CMK (cell line): ENCODE measurements at regions not wholly inside any gene's neighbourhood (a gene's known extent, or its start where the extent isn't known, plus 50 kb on each side); places are given as distances from the start of the nearest gene placed in this dataset.

ENCODE experiments used
- DNase-seq: peaks from one replicate; pipeline ENCODE4 v3.0.0-alpha.2; 2010; ENCODE audit warnings: low read depth

- no peak for DNase-seq
These were observed 131.1 kb downstream of the CRYBB2 start for GRCh38 chr22:25350551-25350971.

- DNase-seq = no peak
These were observed 132.3 kb downstream of the CRYBB2 start for GRCh38 chr22:25351631-25352293.

DNA sequence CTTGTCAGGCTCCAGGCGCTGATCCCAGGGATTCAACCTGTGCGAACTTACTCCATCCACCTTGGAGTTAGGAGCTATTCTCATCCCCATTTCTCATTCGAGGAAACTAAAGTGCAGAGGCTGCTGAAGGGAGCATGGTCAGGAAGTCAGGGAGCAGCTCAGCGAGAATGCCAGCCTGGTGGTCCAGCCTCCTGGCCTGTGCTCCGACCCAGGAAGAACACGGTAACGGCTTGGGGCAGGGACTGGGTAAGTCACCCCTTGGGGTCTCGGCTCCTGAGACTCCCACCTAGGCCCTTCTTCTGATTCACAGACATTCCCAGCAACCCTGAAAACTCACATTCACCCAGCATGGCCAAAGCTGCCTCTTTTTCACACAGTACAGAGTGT, 132.8 kb downstream of the CRYBB2 start:
- DNase-seq = no peak

- DNase-seq = no peak
These were observed 134.3 kb downstream of the CRYBB2 start for GRCh38 chr22:25353516-25354445.

GRCh38 chr22:25354456-25354855, 135.0 kb downstream of the CRYBB2 start:
- DNase-seq = no peak

- no peak for DNase-seq
These were observed 137.7 kb downstream of the CRYBB2 start for GRCh38 chr22:25357132-25357455.

GRCh38 chr22:25357606-25358420, 138.4 kb downstream of the CRYBB2 start:
- DNase-seq = no peak

GRCh38 chr22:25358421-25359170, 139.2 kb downstream of the CRYBB2 start:
- DNase-seq = no peak

DNA sequence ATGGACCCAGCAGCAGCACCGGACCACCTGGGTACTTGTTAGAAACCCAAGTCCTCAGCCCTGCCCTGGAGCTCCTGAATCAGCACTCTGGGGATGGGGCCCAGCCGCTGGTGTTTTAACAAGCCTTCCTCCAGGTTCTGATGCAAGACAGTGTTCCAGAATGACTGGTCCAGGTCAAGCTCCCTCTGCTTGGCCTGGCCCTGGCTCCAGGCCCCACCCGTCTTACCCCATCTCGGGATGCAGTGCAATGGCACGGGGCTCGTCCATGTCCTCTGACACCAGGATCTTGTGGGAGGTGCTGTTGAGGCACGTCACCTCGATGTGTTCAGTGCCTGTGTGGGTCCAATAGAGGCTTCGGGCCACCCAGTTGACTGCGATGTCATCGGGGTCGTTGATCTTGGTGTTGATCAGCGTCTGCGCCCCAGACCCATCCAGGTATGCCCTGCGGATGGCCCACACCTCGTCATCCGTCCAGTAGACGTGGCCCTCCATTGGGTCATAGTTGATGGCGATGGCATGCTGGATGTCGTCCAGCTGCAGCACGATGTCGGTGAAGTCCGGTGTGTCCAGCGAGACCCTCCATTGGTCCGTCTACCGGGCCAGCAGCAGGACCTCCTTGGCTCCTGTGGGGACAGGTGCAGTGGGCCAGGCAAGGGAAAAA, 140.3 kb downstream of the CRYBB2 start:
- DNase-seq = no peak

GRCh38 chr22:25360411-25360810, 141.0 kb downstream of the CRYBB2 start:
- DNase-seq = no peak

- DNase-seq = no peak
These were observed 141.6 kb downstream of the CRYBB2 start for GRCh38 chr22:25360891-25361645.

DNA sequence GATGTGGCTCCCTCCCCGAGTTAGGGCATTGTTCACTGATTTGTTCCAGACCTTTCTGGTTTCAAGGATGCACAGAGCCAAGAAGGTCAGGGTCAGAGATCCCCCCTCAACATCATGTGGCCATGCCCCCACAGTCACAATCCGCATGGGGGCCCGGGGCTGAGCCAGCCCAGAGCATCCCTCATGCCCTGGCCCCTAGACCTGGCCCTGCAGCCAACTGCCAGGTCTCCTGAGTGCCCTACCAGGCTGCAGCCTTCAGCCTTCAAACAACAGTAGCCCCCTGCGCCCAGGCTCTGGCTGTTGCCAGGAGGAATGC, 142.4 kb downstream of the CRYBB2 start:
- DNase-seq = no peak

GRCh38 chr22:25362215-25362882, 142.9 kb downstream of the CRYBB2 start:
- DNase-seq = peak; percentile 30

- DNase-seq = no peak
These were observed 143.4 kb downstream of the CRYBB2 start for GRCh38 chr22:25362883-25363240.

- no peak for DNase-seq
These were observed 144.0 kb downstream of the CRYBB2 start for GRCh38 chr22:25363474-25363873.

DNA sequence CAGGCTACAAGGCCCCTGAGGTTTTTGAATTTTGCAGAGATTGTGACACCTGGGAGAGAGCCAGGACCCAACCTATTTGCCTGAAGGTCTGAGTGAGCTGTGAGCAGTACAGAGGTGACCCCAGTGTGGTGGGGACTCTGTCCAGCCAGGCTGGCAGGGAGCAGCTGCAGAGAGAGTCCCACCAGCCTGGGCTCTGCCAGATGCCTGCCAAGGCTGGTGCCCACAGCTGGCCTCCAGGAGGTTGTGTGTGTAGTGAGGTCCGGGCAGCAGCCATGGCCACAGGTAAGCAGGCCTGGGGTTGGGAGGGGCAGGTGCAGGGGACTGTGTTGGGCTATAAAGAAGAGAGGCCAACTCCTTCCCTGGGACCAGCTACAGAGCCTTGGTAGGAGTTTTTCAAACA, 144.8 kb downstream of the CRYBB2 start:
- no peak for DNase-seq

DNA sequence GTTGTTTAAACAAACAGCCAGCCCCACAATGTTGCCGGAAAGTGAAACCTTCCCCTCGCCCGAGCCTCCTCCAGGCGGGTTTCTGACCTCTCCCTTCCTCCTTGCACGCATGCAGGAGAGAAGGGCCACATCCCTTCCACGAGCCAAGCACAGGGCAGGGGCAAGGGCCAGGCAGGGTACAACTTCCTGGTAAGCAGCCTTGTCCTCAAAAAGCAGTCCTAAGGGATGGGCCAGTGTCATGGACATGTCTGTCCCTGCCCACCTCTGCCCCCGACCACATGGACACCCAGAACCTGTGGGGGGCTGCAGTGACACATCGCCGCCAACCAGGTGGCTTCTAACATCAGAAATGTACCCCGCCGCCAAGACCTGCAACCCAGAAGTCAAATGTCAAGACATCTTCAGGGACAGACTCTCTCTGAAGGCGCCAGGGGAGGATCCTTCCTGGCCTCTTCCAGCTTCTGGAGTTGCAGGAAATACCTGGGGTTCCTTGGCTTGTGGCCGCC, 145.3 kb downstream of the CRYBB2 start:
- no peak for DNase-seq

DNA sequence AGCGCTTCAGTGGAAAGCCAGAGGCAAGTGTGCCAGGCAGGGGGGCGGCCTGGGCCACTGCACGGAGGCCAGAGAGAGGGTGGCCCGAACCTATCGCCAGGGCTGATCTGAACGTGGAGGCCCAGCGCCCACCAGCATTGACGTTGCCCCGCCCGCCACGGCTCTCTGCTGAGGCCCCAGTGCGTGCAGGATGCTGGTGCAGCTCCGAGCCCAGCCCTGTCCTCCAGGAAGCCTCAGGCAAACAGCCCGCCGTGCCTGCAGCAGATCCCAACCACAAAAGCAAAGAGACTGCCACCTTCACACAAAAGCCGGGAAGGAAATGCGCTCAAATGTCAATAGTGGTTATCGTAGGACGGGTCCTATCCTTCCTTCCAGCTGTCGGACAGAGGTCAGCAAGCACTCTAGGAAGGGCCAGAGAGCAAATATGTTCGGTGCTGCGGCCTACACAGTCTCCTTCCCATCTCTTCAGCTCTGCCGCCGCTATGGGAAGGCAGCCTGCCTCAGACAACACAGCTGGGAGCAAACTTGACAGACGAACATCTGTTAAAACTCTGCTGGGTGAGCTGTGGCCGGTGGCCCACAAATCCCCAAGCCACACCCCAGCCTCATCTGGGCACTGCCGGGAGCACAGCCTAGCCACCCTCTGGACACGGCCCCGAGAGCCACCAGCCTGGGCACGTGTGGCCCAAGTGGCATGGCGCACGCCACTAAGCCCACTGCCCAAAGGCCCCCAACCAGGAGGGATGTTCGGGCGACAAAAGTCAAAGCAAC, 146.2 kb downstream of the CRYBB2 start:
- no peak for DNase-seq

GRCh38 chr22:25366408-25366807, 147.0 kb downstream of the CRYBB2 start:
- DNase-seq = no peak
